DMS 273 (cell line): ENCODE measurements at regions not wholly inside any gene's neighbourhood (a gene's known extent, or its start where the extent isn't known, plus 50 kb on each side); places are given as distances from the start of the nearest gene placed in this dataset.

ENCODE experiments used
- DNase-seq: peaks from one replicate; lab custom pipeline; 2025; ENCODE audit not compliant: unreplicated experiment; lab: John Stamatoyannopoulos, UW

GRCh38 chr9:31612336-31613030, 772.0 kb upstream of the ACO1 start:
- DNase-seq: no peak

GRCh38 chr9:31615966-31616365, 768.5 kb upstream of the ACO1 start:
- no peak for DNase-seq

GRCh38 chr9:31623511-31623910, 760.9 kb upstream of the ACO1 start:
- DNase-seq: no peak

- no peak for DNase-seq
Measured at GRCh38 chr9:31629292-31629691, 755.2 kb upstream of the ACO1 start.

- DNase-seq: no peak
Measured at GRCh38 chr9:31637265-31637664, 747.2 kb upstream of the ACO1 start.

GRCh38 chr9:31637861-31638260, 746.6 kb upstream of the ACO1 start:
- no peak for DNase-seq

- DNase-seq: no peak
Measured at GRCh38 chr9:31639451-31639850, 745.0 kb upstream of the ACO1 start.

GRCh38 chr9:31669311-31669710, 715.1 kb upstream of the ACO1 start:
- DNase-seq: no peak

GRCh38 chr9:31671011-31671410, 713.4 kb upstream of the ACO1 start:
- DNase-seq: no peak

GRCh38 chr9:31674264-31674663, 710.2 kb upstream of the ACO1 start:
- DNase-seq: no peak

- no peak for DNase-seq
Measured at GRCh38 chr9:31677415-31677814, 707.0 kb upstream of the ACO1 start.

- DNase-seq: no peak
Measured at GRCh38 chr9:31677877-31678276, 706.6 kb upstream of the ACO1 start.

- peak; percentile 10 for DNase-seq
Measured at GRCh38 chr9:31683116-31683515, 701.3 kb upstream of the ACO1 start.

- DNase-seq: no peak
Measured at GRCh38 chr9:31697956-31698355, 686.5 kb upstream of the ACO1 start.

- DNase-seq: no peak
Measured at GRCh38 chr9:31699836-31700235, 684.6 kb upstream of the ACO1 start.

GRCh38 chr9:31700252-31701045, 684.0 kb upstream of the ACO1 start:
- no peak for DNase-seq

- DNase-seq: no peak
Measured at GRCh38 chr9:31702957-31703356, 681.5 kb upstream of the ACO1 start.

GRCh38 chr9:31715250-31715649, 669.2 kb upstream of the ACO1 start:
- DNase-seq: peak; percentile 68

GRCh38 chr9:31719262-31719661, 665.2 kb upstream of the ACO1 start:
- DNase-seq: no peak

- DNase-seq: peak; percentile 82
Measured at GRCh38 chr9:31730398-31730797, 654.0 kb upstream of the ACO1 start.

GRCh38 chr9:31733166-31733565, 651.3 kb upstream of the ACO1 start:
- DNase-seq: no peak

- DNase-seq: no peak
Measured at GRCh38 chr9:31736581-31737179, 647.8 kb upstream of the ACO1 start.
